Adrenal gland (tissue), 5 donors: ENCODE measurements at regions not wholly inside any gene's neighbourhood (a gene's known extent, or its start where the extent isn't known, plus 50 kb on each side); places are given as distances from the start of the nearest gene placed in this dataset.

Experiments used
- POLR2A ChIP-seq, 2 donors: fragments of 450-650 bp; IDR thresholded peaks; one replicate each; pipeline ENCODE4 v1.6.1; 2017; ENCODE audit warnings: antibody characterized with exemption in 2 of 2, mild to moderate bottlenecking in 2 of 2, moderate library complexity in 1 of 2
- TF ChIP-seq, protein P1 (sequence below), 6 experiments: fragments of 450-650 bp in 4 of 6; fragments of 200-600 bp in 2 of 6; sonication (generic) in 1 of 6; IDR thresholded peaks; 1 replicate in 5 of 6; 2 replicates in 1 of 6; pipeline versions ENCODE4 v1.5.1 to v1.8.0; 2016 to 2021; ENCODE audit warnings: antibody characterized with exemption in 6 of 6, mild to moderate bottlenecking in 2 of 6, moderate library complexity in 1 of 6
- donor health status: DM: no; HTN: no; CAD: no.

DNA sequence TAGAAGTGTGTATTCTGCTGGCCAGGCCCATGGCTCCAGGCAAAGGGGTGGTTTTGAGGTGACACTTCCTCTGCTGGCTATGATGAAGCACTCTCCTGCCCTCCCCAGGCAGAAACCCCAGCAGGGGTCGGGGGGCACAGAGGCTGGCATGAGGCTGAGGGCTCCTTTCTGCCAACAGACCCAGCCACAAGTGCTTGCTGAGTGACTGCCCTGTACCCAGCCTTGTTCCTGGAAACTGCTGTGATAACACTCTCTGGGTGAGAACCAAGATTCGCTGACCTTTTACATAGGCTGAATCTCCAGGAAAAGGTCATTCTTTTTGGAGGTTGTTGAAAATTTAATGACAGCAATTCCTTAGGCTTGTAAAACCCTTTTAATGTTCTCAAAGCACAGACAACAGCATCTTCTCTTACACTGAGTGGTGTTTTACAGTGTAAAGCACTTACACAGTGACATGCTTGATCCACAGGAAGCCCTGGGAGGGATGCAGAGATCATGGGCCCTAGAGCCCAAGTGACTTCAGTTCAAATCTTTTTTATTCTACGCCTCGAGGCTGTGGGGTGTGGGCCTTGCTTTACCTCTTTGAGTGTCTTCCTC is 155.5 kb upstream of the FGGY start:
- no peak for TF ChIP-seq POLR2A (IDR thresholded peaks at IDR 0.05)
- TF ChIP-seq, protein P1, sequence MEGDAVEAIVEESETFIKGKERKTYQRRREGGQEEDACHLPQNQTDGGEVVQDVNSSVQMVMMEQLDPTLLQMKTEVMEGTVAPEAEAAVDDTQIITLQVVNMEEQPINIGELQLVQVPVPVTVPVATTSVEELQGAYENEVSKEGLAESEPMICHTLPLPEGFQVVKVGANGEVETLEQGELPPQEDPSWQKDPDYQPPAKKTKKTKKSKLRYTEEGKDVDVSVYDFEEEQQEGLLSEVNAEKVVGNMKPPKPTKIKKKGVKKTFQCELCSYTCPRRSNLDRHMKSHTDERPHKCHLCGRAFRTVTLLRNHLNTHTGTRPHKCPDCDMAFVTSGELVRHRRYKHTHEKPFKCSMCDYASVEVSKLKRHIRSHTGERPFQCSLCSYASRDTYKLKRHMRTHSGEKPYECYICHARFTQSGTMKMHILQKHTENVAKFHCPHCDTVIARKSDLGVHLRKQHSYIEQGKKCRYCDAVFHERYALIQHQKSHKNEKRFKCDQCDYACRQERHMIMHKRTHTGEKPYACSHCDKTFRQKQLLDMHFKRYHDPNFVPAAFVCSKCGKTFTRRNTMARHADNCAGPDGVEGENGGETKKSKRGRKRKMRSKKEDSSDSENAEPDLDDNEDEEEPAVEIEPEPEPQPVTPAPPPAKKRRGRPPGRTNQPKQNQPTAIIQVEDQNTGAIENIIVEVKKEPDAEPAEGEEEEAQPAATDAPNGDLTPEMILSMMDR (IDR thresholded peaks at IDR 0.05), result no peak
